ENCODE measurements at regions not wholly inside any gene's neighbourhood (a gene's known extent, or its start where the extent isn't known, plus 50 kb on each side); places are given as distances from the start of the nearest gene placed in this dataset.

- Histone ChIP-seq H2AFZ (ENCODE audit: low read length) (0 out of 2 replicates have a peak overlapping the region, but pooled peaks have one; percentile 21), H3K23ac (ENCODE audit: insufficient read length) (no peak overlapping the region), H4K8ac (ENCODE audit: extremely low read depth, insufficient read depth, low read length) (no peak overlapping the region), H3K4me2 (ENCODE audit: insufficient read depth in 1 of 2, low read depth in 2 of 2, low read length in 2 of 2) (no peak overlapping the region), H2BK120ac (replicated peaks; ENCODE audit: low read depth, low read length) (peak overlapping the region; percentile 95), H4K91ac (replicated peaks; ENCODE audit: insufficient read length, low read length) (peak overlapping the region; percentile 88), H3K79me2 (ENCODE audit: control insufficient read depth in 1 of 2, insufficient read depth in 2 of 2, low read length in 2 of 2) (no peaks in the 10 kb centered on the region), H3K23me2 (ENCODE audit: low read depth, low read length) (no peaks in the 10 kb centered on the region), H2BK5ac (ENCODE audit: low read depth, low read length) (peak overlapping the region; percentile 88; the same call in 1 of the 2 replicates), H4K5ac (ENCODE audit: insufficient read length, low read depth, low read length) (peak overlapping the region; percentile 60), H3K79me1 (ENCODE audit: low read depth, low read length) (no peaks in the 10 kb centered on the region), H2AK5ac (ENCODE audit: low read depth, low read length) (no peak overlapping the region), H3K18ac (ENCODE audit: extremely low read depth, low read length) (no peak overlapping the region), H3K4ac (replicated peaks; ENCODE audit: insufficient read length, low read depth, low read length) (peak overlapping the region; percentile 84), H3K9me3 (ENCODE audit: insufficient read depth in 2 of 2, low read depth in 1 of 2, low read length in 1 of 2) (peaks cover 0 to 2% of the 10 kb centered on the region in 2 experiments; a peak in 1 of 4 replicates), H3K27me3 (replicated peaks in 1 of 4; ENCODE audit: control insufficient read depth in 3 of 4, extremely low read depth in 1 of 4, insufficient read depth in 3 of 4, low read length in 3 of 4) (no peaks in the 10 kb centered on the region), H3K4me1 (replicated peaks in 1 of 4; ENCODE audit: control insufficient read depth in 3 of 4, insufficient read depth in 4 of 4, low read length in 3 of 4) (peaks cover 0 to 9% (median 5%) of the 10 kb centered on the region in 4 experiments; a peak in 4 of 7 replicates), H3K4me3 (ENCODE audit: extremely low read depth in 1 of 4, insufficient read depth in 2 of 4, low read depth in 3 of 4, low read length in 4 of 4) (no peak overlapping the region), H3K36me3 (ENCODE audit: control insufficient read depth in 2 of 4, insufficient read depth in 4 of 4, low read length in 3 of 4) (no peaks in the 10 kb centered on the region), H4K20me1 (replicated peaks in 1 of 2; ENCODE audit: control insufficient read depth in 1 of 2, insufficient read depth in 2 of 2, low read length in 2 of 2) (no peaks in the 10 kb centered on the region), H2BK12ac (ENCODE audit: low read depth, low read length) (0 out of 2 replicates have a peak overlapping the region, but pooled peaks have one; percentile 90), H3K56ac (replicated peaks; ENCODE audit: insufficient read length, low read depth, low read length) (peak overlapping the region; percentile 83), H2BK20ac (ENCODE audit: low read length) (peak overlapping the region; percentile 29; the same call in 1 of the 2 replicates), H3K27ac (ENCODE audit: low read depth, low read length) (no peak overlapping the region; the same call in 1 of the 2 replicates), H3K14ac (ENCODE audit: insufficient read length) (no peak overlapping the region), H2BK15ac (ENCODE audit: low read length) (no peak overlapping the region), H3K9ac (replicated peaks in 1 of 4; ENCODE audit: extremely low read depth in 1 of 4, low read depth in 3 of 4, low read length in 3 of 4) (peak overlapping the region in 1 of 4 experiments; percentile 37; a peak in 1 of 7 replicates)
- 80% methylated on average over 4 of the region's 4 CpGs; no CpG with 5 or more reads in 1 of the 2 experiments for WGBS, 2 experiments (ENCODE audit: extremely low coverage in 1 of 2, insufficient coverage in 1 of 2, insufficient read length in 1 of 2, insufficient replicate concordance in 2 of 2, low coverage in 1 of 2, low lambda C conversion rate in 2 of 2, missing lambda C conversion rate in 1 of 2)
- POLR2A ChIA-PET (ENCODE audit: partially characterized antibody) = no interaction called here
- DNase-seq (ENCODE audit: low read depth in 1 of 2, low spot score in 2 of 2) (no peak), FAIRE-seq (no peak)
- CTCF ChIA-PET (ENCODE audit: partially characterized antibody) = interaction anchor here (0.5 to 1.8 kb wide), 2 partner anchors 25 to 121 kb away, joined by 3 to 4 read pairs; no protein-coding TSS in a partner anchor
- TF ChIP-seq SP1 (IDR thresholded peaks at IDR 0.05; ENCODE audit: low read depth, low read length) (no peak), KDM1A (IDR thresholded peaks at IDR 0.05; ENCODE audit: borderline replicate concordance, low read length) (no peak), SIX5 (IDR thresholded peaks at IDR 0.05; ENCODE audit: low read depth, low read length) (no peak), NANOG (IDR thresholded peaks at IDR 0.05; ENCODE audit: insufficient read depth, low read depth, low read length, poor library complexity, severe bottlenecking) (no peak), GABPA (IDR thresholded peaks at IDR 0.05; ENCODE audit: borderline replicate concordance, insufficient read depth, low read length) (no peak), SUZ12 (IDR thresholded peaks at IDR 0.05; ENCODE audit: low read length) (no peak), CHD1 (IDR thresholded peaks at IDR 0.05; ENCODE audit: low read depth, low read length) (no peak), TAF7 (optimal IDR thresholded peaks at IDR 0.05; ENCODE audit: borderline replicate concordance, low read depth, low read length) (no peak), SP2 (IDR thresholded peaks at IDR 0.05; ENCODE audit: low read length) (no peak), CHD2 (IDR thresholded peaks at IDR 0.05; ENCODE audit: low read length) (no peak), SRF (IDR thresholded peaks at IDR 0.05; ENCODE audit: low read depth, low read length) (no peak), E2F6 (IDR thresholded peaks at IDR 0.05) (no peak), CBX8 (IDR thresholded peaks at IDR 0.05; ENCODE audit: borderline replicate concordance, low read depth, low read length) (no peak)
These were observed 929.5 kb upstream of the ALCAM start for GRCh38 chr3:104437131-104437750.
